22Rv1 (cell line): ENCODE measurements at regions not wholly inside any gene's neighbourhood (a gene's known extent, or its start where the extent isn't known, plus 50 kb on each side); places are given as distances from the start of the nearest gene placed in this dataset.

Experiments
- H3K27ac ChIP-seq: fragments of 450-650 bp; 2 replicates; pipeline ENCODE4 v1.5.1; 2017
- ZFX ChIP-seq: fragments of 450-650 bp; IDR thresholded peaks from 2 replicates; pipeline ENCODE4 v1.6.1; 2017; ENCODE audit warnings: antibody characterized with exemption, borderline replicate concordance
- TF ChIP-seq, protein P1 (sequence below): fragments of 450-650 bp; IDR thresholded peaks from 2 replicates; pipeline ENCODE4 v1.5.1; 2017; ENCODE audit warnings: mild to moderate bottlenecking

DNA sequence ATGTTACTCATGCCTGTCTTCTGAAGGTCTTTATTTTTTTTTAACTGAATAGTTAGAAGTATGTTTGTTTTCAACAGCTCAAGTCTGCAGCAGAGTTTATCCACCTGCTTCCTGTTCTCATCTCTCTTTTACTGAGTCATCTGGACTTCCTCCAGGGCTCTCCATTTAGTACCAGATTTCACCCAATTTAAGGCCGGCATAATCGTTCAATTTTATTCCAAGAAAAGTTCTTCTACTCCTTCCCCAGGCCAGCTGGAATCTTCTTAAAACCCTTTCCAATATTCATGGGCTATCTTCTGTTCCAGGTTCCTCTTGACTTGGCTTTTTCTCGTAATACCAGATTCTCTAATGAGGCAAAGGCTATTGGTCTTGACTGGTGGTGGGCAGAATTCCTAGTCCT lies 79.0 kb upstream of the LAMA2 start:
- TF ChIP-seq ZFX, result no peak
- TF ChIP-seq, protein P1, sequence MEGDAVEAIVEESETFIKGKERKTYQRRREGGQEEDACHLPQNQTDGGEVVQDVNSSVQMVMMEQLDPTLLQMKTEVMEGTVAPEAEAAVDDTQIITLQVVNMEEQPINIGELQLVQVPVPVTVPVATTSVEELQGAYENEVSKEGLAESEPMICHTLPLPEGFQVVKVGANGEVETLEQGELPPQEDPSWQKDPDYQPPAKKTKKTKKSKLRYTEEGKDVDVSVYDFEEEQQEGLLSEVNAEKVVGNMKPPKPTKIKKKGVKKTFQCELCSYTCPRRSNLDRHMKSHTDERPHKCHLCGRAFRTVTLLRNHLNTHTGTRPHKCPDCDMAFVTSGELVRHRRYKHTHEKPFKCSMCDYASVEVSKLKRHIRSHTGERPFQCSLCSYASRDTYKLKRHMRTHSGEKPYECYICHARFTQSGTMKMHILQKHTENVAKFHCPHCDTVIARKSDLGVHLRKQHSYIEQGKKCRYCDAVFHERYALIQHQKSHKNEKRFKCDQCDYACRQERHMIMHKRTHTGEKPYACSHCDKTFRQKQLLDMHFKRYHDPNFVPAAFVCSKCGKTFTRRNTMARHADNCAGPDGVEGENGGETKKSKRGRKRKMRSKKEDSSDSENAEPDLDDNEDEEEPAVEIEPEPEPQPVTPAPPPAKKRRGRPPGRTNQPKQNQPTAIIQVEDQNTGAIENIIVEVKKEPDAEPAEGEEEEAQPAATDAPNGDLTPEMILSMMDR, result no peak
- H3K27ac ChIP-seq, result no peak overlapping the region

- TF ChIP-seq, protein P1, result no peak
- no peak for TF ChIP-seq ZFX
Observed at GRCh38 chr6:128801621-128802020, 81.3 kb upstream of the LAMA2 start.

GRCh38 chr6:128784266-128784665 lies 98.7 kb upstream of the LAMA2 start:
- no peak overlapping the region for H3K27ac ChIP-seq
- TF ChIP-seq ZFX, result no peak
- TF ChIP-seq, protein P1, result no peak

More at GRCh38 chr6:128801621-128802020, 81.3 kb upstream of the LAMA2 start:
- no peak overlapping the region for H3K27ac ChIP-seq

GRCh38 chr6:128768187-128768586 lies 114.8 kb upstream of the LAMA2 start:
- TF ChIP-seq, protein P1, result no peak
- no peak for TF ChIP-seq ZFX
- no peak overlapping the region for H3K27ac ChIP-seq

GRCh38 chr6:128767705-128768104 lies 115.2 kb upstream of the LAMA2 start:
- TF ChIP-seq ZFX, result no peak
- TF ChIP-seq, protein P1, result no peak
- H3K27ac ChIP-seq, result no peak overlapping the region

DNA sequence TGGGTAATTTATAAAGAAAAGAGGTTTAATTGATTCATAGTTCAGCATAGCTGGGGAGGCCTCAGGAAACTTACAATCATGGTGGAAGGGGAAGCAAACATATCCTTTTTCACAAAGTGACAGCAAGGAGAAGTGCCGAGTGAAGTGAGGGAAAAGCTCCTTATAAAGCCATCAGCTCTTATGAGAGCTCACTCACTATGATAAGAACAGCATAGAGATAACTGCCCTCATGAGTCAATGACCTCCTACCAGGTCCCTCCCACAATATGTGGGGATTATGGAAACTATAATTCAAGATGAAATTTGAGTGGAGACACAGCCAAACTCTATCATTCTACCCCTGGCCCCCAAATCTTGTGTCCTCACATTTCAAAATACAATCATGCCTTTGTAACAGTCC lies 115.8 kb upstream of the LAMA2 start:
- no peak overlapping the region for H3K27ac ChIP-seq
- TF ChIP-seq, protein P1, result no peak

DNA sequence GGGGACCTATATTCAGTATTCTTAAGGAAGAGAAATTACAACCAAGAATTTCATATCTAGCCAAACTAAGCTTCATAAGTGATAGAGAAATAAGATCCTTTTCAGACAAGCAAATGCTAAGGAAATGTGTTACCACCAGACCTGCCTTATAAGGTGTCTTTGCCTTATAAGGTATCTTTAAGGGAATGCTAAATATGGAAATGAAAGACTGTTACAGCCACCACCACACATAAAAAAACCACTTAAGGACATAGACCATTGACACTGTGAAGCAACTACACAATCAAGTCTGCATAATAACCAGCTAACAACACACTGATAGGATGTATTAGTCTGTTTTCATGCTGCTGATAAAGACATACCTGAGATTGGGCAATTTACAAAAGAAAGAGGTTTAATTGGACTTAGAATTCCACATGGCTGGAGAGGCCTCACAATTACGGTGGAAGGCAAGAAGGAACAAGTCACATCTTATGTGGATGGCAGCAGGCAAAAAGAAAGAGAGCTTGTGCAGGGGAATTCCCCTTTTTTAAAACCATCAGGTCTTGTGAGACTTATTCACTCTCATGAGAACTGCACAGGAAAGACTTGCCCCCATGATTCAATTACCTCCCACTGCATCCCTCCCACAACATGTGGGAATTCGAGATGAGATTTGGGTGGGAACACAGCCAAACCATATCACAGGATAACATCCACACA lies 119.2 kb upstream of the LAMA2 start:
- H3K27ac ChIP-seq, result no peak overlapping the region
- TF ChIP-seq, protein P1, result no peak
- TF ChIP-seq ZFX, result no peak
